ENCODE measurements at regions not wholly inside any gene's neighbourhood (a gene's known extent, or its start where the extent isn't known, plus 50 kb on each side); places are given as distances from the start of the nearest gene placed in this dataset.

- TF ChIP-seq CTCF (IDR thresholded peaks at IDR 0.05): no peak
- no peak for TF ChIP-seq POLR2A (IDR thresholded peaks at IDR 0.05)
- no peak for TF ChIP-seq EP300 (IDR thresholded peaks at IDR 0.05)
- no peak for TF ChIP-seq POLR2AphosphoS5 (IDR thresholded peaks at IDR 0.05)
Measured at GRCh38 chr4:26218677-26219605, 101.9 kb upstream of the RBPJ start.
